ENCODE measurements at regions not wholly inside any gene's neighbourhood (a gene's known extent, or its start where the extent isn't known, plus 50 kb on each side); places are given as distances from the start of the nearest gene placed in this dataset.

DNA sequence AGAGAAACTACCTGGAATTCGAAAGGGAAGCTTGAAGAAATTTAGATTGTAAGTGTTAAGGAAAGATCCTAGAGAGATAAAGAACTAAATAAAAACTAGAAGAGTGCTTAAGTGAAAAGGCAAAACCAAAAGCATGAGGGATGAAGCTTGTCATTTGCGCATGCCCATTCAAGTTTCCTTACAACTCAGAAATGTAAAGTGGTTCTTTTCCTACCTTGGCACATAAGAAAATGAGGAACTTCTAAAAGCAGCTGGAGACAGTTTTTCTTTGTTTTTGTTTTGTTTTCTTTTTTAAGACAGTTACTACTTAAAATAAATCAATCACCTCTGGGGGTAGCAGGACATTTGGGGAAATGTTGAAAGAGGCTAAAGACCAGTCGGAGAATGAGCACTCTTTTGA, 1304.4 kb upstream of the PCDH7 start:
- no peak overlapping the region for H3K4me2 ChIP-seq (ENCODE audit: low read length)
- no peaks in the 10 kb centered on the region for H3K9me3 ChIP-seq (ENCODE audit: insufficient read depth, low read depth, low read length)
- H3K27ac ChIP-seq (ENCODE audit: low read depth, low read length) = no peak overlapping the region
- H3K27me3 ChIP-seq (ENCODE audit: insufficient read depth, low read length) = no peaks in the 10 kb centered on the region
- H3K4me3 Mint-ChIP-seq (ENCODE audit: unreplicated experiment) = no peak overlapping the region
- no peak overlapping the region for H3K27ac Mint-ChIP-seq (ENCODE audit: unreplicated experiment)
- FAIRE-seq (no peak), DNase-seq (ENCODE audit: low read depth) (no peak)
- no peak overlapping the region for H3K4me3 ChIP-seq (ENCODE audit: insufficient read depth, low read depth, low read length)
- H3K9ac ChIP-seq (ENCODE audit: low read length) = no peak overlapping the region
- H3K27me3 Mint-ChIP-seq (ENCODE audit: low read depth, unreplicated experiment) = no peaks in the 10 kb centered on the region
- no peaks in the 10 kb centered on the region for H3K36me3 ChIP-seq (ENCODE audit: insufficient read depth, low read length)
- no peaks in the 10 kb centered on the region for H3K79me2 ChIP-seq (ENCODE audit: insufficient read depth, low read length)
- TF ChIP-seq EZH2 (IDR thresholded peaks at IDR 0.05; ENCODE audit: insufficient read depth, low read length) = no peak
- TF ChIP-seq, protein P1, sequence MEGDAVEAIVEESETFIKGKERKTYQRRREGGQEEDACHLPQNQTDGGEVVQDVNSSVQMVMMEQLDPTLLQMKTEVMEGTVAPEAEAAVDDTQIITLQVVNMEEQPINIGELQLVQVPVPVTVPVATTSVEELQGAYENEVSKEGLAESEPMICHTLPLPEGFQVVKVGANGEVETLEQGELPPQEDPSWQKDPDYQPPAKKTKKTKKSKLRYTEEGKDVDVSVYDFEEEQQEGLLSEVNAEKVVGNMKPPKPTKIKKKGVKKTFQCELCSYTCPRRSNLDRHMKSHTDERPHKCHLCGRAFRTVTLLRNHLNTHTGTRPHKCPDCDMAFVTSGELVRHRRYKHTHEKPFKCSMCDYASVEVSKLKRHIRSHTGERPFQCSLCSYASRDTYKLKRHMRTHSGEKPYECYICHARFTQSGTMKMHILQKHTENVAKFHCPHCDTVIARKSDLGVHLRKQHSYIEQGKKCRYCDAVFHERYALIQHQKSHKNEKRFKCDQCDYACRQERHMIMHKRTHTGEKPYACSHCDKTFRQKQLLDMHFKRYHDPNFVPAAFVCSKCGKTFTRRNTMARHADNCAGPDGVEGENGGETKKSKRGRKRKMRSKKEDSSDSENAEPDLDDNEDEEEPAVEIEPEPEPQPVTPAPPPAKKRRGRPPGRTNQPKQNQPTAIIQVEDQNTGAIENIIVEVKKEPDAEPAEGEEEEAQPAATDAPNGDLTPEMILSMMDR (IDR thresholded peaks at IDR 0.05; ENCODE audit: insufficient read depth, low read depth, low read length) = no peak
- no peaks in the 10 kb centered on the region for H3K36me3 Mint-ChIP-seq (ENCODE audit: low read depth, unreplicated experiment)
- no peaks in the 10 kb centered on the region for H3K9me3 Mint-ChIP-seq (ENCODE audit: unreplicated experiment)
- peaks cover 2% of the 10 kb centered on the region for H3K4me1 Mint-ChIP-seq (ENCODE audit: low read depth, unreplicated experiment)
- no peaks in the 10 kb centered on the region for H3K4me1 ChIP-seq (ENCODE audit: insufficient read depth, low read length)
- no peaks in the 10 kb centered on the region for H4K20me1 ChIP-seq (ENCODE audit: insufficient read depth, low read length)
- H2AFZ ChIP-seq (ENCODE audit: low read depth, low read length) = no peak overlapping the region

DNA sequence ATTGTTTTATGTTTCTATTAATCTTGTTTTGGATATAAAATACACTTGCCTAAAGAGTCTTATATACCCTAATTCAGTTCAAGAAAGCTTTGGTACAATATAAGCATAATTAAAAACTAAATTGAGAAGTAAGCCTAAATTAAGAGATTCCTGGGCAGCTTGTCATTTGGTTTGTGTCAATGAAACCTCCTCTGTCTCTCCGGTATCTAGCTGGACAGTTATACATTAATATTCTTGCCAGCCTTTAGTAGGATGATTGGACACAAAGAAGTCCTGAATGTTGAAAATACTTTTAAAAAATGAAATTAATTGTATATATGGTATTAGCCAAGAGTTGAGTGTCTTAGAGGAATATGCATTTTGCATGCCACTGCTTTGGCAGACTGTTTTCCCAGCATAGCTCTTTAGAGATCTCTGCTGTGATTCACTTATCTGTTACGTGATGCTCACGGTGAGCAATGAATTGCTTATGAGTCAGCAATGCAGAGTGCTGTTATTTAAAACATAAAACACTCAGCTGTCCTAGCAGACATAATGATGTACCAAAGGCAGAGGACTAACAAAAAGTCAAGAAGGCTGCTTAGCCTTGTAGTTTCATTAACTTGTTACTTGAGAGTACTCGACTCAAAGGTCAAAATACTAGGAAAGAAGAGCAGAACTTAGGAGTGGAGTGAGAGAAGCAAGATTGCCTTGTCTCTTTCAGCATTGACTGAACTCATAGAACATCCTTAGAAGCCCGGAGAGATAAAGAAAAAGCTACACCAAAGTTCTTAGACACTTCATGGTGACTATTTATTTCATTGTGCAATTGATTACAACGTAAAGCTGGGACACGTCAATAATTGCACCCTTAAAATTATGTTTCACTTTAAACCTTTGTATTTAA, 1296.1 kb upstream of the PCDH7 start:
- peak overlapping the region; percentile 71 for H3K27ac ChIP-seq (ENCODE audit: low read depth, low read length)
- no peaks in the 10 kb centered on the region for H3K9me3 ChIP-seq (ENCODE audit: insufficient read depth, low read depth, low read length)
- Mint-ChIP-seq H3K4me1 (ENCODE audit: low read depth, unreplicated experiment) (peaks cover 7% of the 10 kb centered on the region), H3K36me3 (ENCODE audit: low read depth, unreplicated experiment) (no peaks in the 10 kb centered on the region), H3K9me3 (ENCODE audit: unreplicated experiment) (no peaks in the 10 kb centered on the region), H3K27me3 (ENCODE audit: low read depth, unreplicated experiment) (no peaks in the 10 kb centered on the region), H3K4me3 (ENCODE audit: unreplicated experiment) (no peak overlapping the region), H3K27ac (ENCODE audit: unreplicated experiment) (peak overlapping the region; percentile 83)
- peak overlapping the region; percentile 68 for H2AFZ ChIP-seq (ENCODE audit: low read depth, low read length)
- H3K9ac ChIP-seq (ENCODE audit: low read length) = peak overlapping the region; percentile 62
- H3K4me2 ChIP-seq (ENCODE audit: low read length) = peak overlapping the region; percentile 71
- no peaks in the 10 kb centered on the region for H4K20me1 ChIP-seq (ENCODE audit: insufficient read depth, low read length)
- DNase-seq (ENCODE audit: low read depth) = peak; percentile 78
- no peaks in the 10 kb centered on the region for H3K79me2 ChIP-seq (ENCODE audit: insufficient read depth, low read length)
- no peaks in the 10 kb centered on the region for H3K27me3 ChIP-seq (ENCODE audit: insufficient read depth, low read length)
- TF ChIP-seq, protein P1 (IDR thresholded peaks at IDR 0.05; ENCODE audit: insufficient read depth, low read depth, low read length) = no peak
- TF ChIP-seq EZH2 (IDR thresholded peaks at IDR 0.05; ENCODE audit: insufficient read depth, low read length) = no peak
- H3K4me1 ChIP-seq (ENCODE audit: insufficient read depth, low read length) = peaks cover 10% of the 10 kb centered on the region
- no peak overlapping the region for H3K4me3 ChIP-seq (ENCODE audit: insufficient read depth, low read depth, low read length)
- H3K36me3 ChIP-seq (ENCODE audit: insufficient read depth, low read length) = no peaks in the 10 kb centered on the region
- peak; percentile 67 for FAIRE-seq

DNA sequence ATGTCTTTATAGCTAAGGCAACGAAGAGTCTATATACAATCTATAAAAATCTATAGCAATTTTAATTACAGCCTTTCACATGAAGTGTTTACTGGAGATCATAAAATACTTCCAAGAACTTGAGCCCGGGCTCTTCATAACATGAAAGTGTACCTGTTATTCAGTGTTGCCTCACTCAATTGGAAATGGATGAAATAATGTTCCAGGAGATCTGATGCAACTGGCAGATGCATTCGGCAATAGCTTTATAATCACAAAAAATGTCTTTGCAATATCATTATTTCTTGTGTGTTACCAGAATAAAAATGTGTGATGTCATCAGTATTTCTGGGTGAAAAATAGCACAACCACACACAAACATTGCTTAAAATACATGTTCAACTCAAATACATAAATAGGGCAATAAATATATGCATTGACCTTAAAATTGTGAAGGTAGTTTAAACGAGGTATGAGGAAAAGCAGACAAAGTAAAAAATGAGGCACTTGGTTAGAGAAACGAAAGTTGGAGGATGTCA, 1266.8 kb upstream of the PCDH7 start:
- Mint-ChIP-seq H3K27me3 (ENCODE audit: low read depth, unreplicated experiment) (no peaks in the 10 kb centered on the region), H3K4me3 (ENCODE audit: unreplicated experiment) (no peak overlapping the region), H3K36me3 (ENCODE audit: low read depth, unreplicated experiment) (no peaks in the 10 kb centered on the region), H3K9me3 (ENCODE audit: unreplicated experiment) (no peaks in the 10 kb centered on the region), H3K4me1 (ENCODE audit: low read depth, unreplicated experiment) (no peaks in the 10 kb centered on the region), H3K27ac (ENCODE audit: unreplicated experiment) (no peak overlapping the region)
- no peaks in the 10 kb centered on the region for H3K27me3 ChIP-seq (ENCODE audit: insufficient read depth, low read length)
- H3K36me3 ChIP-seq (ENCODE audit: insufficient read depth, low read length) = no peaks in the 10 kb centered on the region
- no peak overlapping the region for H3K27ac ChIP-seq (ENCODE audit: low read depth, low read length)
- no peaks in the 10 kb centered on the region for H4K20me1 ChIP-seq (ENCODE audit: insufficient read depth, low read length)
- FAIRE-seq (no peak), DNase-seq (ENCODE audit: low read depth) (no peak)
- H3K9me3 ChIP-seq (ENCODE audit: insufficient read depth, low read depth, low read length) = no peaks in the 10 kb centered on the region
- no peak overlapping the region for H2AFZ ChIP-seq (ENCODE audit: low read depth, low read length)
- no peaks in the 10 kb centered on the region for H3K4me1 ChIP-seq (ENCODE audit: insufficient read depth, low read length)
- no peak overlapping the region for H3K9ac ChIP-seq (ENCODE audit: low read length)
- H3K4me3 ChIP-seq (ENCODE audit: insufficient read depth, low read depth, low read length) = no peak overlapping the region
- TF ChIP-seq, protein P1 (IDR thresholded peaks at IDR 0.05; ENCODE audit: insufficient read depth, low read depth, low read length) = no peak
- no peak for TF ChIP-seq EZH2 (IDR thresholded peaks at IDR 0.05; ENCODE audit: insufficient read depth, low read length)
- no peak overlapping the region for H3K4me2 ChIP-seq (ENCODE audit: low read length)
- H3K79me2 ChIP-seq (ENCODE audit: insufficient read depth, low read length) = no peaks in the 10 kb centered on the region

Measured in astrocyte (in vitro differentiated cells and primary cell).